Hypothalamus (tissue), 51 donors: ENCODE measurements at regions not wholly inside any gene's neighbourhood (a gene's known extent, or its start where the extent isn't known, plus 50 kb on each side); places are given as distances from the start of the nearest gene placed in this dataset.

Experiments
- DNase-seq, 51 donors: peaks; one replicate each; lab custom pipeline; 2025; lab: John Stamatoyannopoulos, UW

DNA sequence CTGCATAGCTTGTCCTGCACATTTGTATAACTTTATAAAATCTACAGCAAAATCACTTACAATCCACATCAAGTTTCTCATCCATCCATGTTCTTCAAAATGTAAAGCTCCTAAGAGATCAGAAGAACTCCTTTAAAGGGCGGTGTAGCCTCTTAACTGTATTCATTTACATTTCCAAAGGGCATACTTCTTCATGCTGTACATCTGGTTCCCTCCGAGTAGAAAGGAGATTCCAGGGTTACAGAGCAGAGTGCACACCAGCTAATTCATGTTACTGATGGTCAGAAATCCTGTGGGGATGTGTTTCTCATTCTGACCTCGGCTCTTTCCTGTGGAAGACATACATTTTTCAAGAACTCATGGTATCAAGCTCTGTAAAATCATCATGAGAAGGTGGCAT is 231.8 kb downstream of the ARAP2 start:
- DNase-seq = no peak

DNA sequence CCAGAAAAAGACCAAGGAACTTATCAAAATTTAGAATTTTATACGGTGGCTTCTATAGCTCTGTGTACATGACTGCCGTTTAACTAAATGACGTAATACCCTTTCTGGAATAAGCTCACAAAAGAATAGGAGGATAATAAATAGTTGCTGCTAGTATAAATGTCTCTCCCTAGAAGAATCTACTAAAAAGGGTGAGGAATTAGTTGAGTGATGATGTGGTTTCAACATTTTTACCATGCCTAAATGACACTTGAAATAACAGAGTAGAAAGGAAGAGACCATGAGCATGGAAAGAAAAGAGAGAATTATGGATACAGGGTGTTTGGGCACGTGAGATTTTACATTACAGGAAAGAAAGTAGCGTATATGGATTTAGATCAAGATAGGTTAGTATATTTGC is 231.1 kb downstream of the ARAP2 start:
- no peak for DNase-seq
